NCI-H460 (cell line): ENCODE measurements at regions not wholly inside any gene's neighbourhood (a gene's known extent, or its start where the extent isn't known, plus 50 kb on each side); places are given as distances from the start of the nearest gene placed in this dataset.
"Not testable (repeated sequence)": the region's sequence is repeated elsewhere in the genome, so short reads cannot be mapped to it uniquely, and the experiment has no call there.

Experiments used
- DNase-seq: peaks from one replicate; pipeline ENCODE4 v3.0.0-alpha.2; 2016; ENCODE audit warnings: low read depth; ENCODE audit errors: extremely low read depth

DNA sequence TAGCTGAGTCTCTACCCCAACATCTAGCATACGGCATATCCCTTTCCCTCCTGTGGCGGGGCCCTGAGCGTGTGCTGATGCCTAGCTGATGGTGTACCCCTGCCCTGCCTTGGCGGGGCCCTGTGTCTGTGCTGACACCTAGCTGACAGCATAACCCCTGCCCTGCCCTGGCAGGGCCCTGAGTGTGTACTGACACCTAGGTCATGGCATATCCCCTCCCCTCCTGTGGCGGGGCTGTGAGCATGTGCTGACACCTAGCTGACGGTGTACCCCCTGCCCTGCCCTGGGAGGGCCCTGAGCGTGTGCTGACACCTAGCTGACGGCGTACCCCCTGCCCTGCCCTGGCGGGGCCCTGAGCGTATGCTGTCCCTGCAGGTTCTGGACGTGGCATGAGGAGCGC lies 414.0 kb upstream of the AMELY start:
- DNase-seq: no peak

DNA sequence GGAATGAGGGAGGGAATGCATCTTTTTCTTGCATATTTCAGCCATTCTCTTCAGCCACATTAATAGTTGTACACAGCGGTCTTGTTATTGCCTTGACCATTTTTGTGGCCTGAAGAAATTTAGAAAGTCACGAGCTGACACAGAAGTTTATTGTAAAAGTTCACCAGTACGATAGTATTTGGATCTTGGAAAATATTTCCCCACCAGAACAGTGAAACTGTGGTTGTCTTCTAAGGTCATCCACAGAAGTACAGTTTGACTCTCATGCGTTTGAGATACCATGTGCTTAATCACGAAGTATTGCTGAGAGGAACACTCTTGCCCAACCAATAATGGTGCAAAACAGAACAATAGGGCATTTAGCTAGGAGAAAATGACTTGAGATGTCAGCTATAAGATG lies 409.2 kb upstream of the AMELY start:
- DNase-seq: no peak

DNA sequence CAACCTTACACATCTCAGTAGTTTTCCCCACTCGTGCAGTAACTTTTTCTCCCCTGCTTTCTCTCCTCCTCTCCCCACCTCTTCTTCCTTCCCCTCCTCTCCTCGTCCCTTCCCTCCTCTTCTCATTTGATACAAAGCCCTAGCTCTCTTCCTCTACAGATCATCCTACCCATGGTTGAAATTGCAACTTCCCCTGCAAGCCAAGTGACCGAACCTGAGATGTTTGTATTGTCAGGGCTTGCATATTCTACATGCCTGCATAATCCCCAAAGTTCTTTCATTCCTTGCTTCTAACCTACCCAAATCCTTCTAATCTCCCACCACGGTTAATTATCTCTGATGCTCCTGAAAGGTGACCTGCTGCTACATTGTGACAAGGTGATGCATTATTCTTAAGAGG lies 408.6 kb upstream of the AMELY start:
- not testable (repeated sequence) for DNase-seq

DNA sequence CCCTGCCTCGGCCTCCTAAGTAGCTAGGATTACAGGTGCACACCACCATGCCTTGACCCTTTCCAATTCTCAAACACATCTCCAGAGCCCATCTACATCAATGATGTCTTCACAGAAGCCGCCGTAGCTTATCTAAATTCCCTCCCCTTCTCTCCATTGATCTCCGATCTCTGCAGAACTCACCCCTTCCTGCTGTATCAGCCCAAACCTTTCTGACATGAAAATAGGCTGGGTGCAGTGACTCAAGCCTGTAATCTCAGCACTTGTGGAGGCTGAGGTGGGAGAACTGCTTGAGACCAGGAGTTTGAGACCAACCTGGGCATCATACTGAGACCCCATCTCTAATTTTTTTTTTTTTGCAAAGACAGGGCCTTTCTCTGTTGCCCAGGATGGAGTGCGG lies 406.6 kb upstream of the AMELY start:
- no peak for DNase-seq

DNA sequence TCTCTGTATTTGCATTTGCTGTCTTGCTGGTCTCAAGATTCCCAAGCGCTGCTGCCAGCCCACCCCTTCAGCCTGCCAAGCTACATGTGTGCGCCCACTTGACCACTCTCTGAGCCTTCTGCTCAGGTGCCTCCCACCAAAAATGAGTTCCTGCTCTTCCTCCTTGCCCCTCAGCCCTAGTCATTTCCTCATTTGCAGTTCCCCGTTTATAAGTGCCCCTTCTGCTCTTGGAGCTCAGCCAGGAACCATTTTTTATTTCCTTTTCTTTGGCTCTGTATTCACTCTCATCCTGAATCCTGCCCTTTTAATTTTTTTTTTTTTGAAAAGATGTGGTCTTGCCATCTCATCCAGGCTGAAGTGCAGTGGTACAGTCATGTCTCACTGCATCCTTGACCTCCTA lies 406.0 kb upstream of the AMELY start:
- DNase-seq: no peak

DNA sequence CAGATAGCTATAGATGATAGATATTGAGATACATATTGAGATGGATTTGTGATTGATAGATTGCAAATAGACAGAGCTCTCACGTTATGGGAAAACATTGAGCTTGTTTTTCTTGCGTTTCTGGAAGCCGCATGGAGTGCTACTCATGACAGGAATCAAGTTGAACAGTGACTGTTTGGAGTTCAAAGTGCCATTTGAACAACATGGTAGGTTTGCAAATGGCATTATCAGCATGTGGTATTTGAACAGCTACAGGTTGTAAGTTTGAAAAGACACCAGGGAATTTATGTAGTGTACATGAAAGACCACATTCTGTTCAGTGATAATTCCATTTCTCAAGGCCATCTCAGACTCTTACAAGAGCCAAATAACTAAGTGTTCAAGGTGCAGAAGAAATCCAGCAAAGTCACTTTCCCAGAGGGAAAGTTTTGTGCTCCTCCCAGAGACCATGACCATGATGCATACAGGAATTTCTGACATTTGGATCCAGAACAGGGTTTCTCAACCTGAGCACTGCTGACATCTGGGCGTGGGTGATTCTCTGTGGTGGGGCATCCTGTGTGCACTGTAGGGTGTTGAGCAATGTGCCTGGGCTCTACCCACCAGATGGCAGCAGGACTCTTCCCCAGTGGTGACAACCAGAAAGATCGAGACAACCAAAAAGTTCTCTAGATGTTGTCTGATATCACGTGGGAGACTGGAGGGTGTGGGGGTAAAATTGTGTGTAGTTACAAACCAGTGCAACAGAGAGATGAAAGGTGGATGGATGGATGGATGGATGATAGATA lies 399.1 kb upstream of the AMELY start:
- DNase-seq: no peak

DNA sequence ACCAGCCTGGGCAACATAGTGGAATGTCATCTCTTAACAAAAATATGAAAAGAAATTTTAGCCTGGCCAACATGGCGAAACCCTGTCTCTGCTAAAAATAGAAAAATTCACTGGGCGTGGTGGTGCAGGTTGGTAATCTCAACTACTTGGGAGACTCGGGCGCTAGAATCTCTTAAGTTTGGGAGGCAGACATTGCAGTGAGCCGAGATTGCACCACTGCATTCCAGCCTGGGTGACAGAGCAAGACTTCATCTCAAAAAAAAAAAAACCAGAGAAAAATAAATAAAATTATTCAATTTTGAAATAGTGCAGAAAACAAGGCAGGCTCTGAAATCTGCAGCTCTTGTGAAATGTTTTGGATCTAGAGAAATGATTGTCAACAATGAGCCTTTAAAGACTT lies 397.3 kb upstream of the AMELY start:
- no peak for DNase-seq

DNA sequence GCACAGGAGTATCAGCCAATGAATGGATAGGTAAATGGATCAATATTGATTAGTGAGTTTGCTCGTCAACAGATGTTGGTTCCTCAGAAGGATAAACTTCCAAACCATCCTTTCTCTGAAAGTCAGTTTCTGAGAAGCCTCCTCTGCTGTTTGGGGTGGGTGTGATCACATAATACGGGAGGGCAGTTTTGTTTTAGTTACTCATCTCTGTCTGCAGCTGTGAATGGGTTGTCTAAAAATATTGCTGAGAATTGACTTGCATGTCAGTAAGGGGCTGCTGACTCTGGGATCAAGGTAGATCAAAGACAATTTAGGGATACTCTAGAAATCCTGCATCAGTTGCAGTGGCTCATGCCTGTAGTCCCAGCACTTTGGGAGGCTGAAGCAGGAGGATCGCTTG lies 390.8 kb upstream of the AMELY start:
- DNase-seq: no peak

DNA sequence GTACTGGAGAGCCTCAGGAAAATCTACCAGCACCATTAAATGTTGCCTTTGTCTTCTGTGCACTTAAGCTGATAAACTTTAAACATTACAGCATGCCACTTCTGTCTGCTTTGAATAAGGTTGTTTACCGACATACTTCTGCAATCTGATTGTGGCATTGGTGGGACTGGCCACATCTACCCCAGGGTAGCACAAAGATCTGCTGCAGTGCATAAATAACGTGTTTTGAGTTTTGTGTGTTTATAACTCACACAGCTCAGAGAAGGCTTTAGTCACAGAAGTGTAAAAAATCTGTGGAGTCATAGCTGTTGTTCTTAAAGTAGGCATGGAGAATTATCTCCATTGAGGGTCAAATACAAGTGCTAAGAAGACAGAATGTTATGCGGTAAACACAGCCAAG lies 388.4 kb upstream of the AMELY start:
- DNase-seq: no peak

DNA sequence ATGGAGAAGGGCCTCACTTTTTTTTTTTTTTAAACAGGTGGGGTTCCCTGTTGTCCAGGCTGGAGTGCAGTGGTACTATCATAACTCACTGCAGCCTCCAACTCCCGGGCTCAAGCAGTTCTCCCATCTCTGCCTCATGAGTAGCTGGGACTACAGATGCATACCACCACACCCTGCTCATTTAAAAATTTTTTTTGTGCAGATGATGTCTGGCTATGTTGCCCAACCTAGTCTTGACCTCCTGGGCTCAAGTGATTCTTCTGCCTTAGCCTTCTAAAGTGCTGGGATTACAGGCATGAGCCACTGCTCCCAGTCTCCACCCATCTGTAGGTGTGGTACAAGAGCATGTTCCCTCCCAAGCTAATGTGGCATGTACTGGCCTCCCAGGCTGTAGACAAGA lies 380.6 kb upstream of the AMELY start:
- DNase-seq: no peak

DNA sequence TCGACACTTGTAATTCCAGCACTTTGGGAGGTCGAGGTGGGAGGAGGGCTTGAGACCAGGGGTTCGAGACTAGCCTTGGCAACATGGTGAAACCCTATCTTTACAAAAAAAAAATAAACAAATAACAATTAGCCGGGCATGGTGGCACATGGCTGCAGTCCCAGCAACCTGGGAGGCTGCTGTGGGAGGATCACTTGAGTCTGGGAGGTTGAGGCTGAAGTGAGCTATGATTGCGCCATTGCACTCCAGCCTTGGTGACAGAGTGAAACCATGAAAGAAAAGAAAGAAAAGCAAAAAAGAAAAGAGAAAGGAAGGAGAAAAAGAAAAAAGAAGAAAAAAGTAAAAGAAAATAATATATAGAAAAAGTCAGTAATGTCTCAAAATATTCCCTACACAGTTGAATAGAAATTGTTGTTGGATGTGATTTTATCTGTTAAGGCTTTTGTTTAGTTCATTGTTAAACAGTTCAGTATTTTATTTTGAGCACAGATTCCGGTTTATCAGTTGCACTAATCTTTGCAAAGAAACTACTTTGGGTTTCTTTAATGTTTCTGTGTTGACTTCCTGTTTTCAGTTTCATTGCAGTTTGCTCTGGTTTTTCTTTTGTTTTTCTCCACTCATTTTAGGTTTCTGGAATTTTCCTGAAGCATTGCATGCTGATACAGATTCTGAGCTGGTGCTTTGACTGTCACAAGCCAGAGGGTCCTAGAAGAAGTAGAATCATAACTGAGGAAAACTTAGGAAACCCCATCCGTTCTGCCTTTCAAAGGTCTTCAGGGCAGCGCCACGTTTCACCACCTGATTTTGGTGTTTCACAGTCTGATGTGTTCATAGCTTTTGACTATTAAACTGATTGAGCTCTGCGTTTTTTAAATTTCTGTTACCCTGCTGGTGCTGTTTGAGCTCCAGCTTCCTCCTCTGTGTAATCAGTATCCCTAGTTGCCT lies 378.6 kb upstream of the AMELY start:
- no peak for DNase-seq

DNA sequence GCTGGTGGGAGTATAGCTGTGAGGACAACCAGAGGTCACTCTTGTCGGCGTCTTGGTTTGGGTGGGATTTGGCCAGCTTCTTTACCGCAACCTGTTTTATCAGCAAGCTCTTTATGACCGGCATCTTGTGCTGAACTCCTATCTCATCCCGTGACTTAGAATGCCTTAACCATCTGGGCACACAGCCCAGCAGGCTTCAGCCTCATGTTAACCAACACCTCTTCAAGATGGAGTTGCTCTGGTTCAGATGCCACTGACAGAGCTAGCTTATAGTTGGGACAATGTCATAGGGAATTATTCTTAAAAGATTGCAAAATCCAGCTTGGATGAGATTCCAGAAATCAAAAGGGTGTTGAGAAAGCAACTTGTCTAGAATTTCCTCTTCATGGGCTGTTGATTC lies 377.1 kb upstream of the AMELY start:
- DNase-seq: no peak

DNA sequence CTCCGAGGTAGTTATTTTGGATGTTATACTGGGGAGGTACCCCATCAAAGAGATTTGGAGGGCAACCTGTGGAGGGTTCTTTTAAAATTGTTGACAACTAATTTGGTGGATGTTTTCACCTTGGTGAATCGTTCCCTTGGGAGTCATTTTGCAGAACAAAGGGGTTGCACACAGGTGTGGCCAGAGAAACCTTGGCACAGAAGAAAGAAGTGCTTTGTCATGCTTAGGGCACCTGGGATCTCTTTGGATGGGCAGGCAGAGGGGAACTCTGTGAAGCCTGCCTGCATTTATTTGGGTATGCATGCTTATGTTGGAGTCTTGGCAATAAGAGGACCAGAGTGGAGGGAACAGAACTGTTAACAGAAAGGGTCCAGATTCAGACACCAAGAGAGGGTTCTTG lies 376.4 kb upstream of the AMELY start:
- not testable (repeated sequence) for DNase-seq

DNA sequence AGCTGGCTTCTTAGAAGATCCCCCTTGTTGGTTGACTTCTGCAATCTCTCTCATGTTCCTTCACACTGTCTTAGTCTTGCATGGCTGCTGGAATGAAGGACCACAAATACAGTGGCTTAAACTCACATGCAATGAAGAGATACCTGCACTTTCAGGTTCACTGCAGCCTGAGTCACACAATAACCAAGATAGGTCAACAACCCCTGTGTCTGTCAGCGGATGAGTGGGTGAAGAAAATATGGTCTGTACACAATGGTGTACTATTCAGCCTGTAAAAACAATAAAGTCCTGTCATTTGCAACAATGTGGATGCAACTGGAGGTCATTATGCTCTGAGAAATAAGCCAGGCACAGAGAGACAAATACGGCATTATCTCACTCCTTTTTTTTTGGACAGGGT lies 373.8 kb upstream of the AMELY start:
- DNase-seq: no peak

DNA sequence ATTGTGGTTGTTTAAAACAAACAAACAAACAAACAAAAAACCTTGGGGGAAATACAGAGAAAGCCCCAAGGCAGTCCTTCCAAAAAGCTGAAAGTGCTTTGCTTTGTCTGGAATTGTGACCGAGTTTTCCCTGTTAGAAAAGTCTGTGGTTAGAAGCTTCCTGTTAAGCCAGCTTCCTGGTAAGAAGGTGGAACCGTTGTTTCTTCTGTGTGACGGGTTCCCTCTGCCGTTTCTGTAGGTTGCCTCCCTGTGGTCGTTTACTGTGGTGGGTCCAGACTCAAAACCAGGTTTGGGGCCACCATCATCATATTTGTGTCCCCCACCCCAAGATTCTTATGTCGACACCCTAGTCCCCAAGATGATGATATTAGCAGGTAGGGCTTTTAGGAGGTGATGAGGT lies 371.4 kb upstream of the AMELY start:
- no peak for DNase-seq

DNA sequence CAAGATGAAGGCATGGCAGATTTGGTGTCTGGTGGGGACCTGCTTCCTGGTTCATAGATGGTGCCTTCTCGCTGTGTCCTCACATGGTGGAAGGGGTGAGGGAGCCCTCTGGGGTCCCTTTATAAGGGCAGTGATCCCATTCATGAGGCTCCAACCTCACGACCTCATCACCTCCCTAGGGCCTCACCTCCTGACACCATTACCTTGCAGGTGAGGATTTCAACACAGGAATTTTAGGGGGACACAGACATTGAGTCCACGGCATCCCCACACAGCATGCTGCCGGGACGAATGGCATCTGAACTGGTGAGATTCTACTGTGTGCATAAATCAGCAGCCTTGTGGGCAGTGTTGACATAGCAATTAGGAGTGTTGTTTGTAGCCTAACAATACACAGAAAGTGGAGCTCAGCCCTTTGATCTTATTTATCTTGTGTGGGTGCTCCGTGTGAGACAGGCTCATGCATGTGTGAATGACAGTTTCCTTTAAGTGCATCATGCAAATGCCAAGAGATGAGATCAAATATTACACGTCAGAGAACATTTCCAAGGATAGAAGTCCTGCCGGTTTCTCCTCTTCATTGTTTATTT lies 368.7 kb upstream of the AMELY start:
- DNase-seq: not testable (repeated sequence)

DNA sequence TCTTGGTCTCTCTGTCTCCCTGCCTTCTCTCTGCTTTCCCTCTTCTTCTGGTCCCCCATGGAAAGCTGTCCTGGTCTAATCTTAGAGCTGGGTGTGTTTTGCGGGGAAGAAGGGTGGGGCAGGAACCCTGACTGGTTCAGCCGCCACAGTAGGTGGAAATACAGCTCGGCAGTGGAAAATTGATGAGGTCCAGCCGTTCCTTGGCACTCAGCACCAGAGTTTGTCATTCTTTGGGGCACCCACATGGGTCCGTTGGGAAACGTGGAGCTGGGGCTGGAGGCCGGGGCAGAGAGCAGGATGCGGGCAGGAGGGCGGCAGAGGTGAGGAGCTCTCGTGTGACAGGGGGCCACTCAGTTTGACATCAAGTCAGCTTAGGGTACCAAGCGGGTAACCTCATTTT lies 364.2 kb upstream of the AMELY start:
- DNase-seq: no peak

DNA sequence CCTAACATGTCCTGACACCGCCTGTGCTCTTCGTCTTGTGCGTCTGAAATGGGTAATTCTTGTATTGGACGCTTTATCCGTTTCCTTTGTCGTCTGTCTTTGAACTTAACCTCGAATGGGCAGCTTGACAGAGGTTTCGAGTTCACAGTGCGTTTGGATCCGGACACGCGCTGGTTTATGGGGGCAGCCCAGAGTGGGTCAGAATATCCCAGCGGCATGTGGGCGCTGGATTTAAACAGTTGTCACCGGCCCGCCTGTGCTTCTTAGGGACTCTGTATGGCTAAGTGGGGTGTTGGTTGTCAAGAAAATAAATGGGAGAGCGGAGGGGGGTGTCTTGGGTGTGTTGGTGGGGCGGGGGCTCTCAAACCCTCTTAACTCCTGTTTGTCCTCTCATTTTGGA lies 363.5 kb upstream of the AMELY start:
- no peak for DNase-seq

DNA sequence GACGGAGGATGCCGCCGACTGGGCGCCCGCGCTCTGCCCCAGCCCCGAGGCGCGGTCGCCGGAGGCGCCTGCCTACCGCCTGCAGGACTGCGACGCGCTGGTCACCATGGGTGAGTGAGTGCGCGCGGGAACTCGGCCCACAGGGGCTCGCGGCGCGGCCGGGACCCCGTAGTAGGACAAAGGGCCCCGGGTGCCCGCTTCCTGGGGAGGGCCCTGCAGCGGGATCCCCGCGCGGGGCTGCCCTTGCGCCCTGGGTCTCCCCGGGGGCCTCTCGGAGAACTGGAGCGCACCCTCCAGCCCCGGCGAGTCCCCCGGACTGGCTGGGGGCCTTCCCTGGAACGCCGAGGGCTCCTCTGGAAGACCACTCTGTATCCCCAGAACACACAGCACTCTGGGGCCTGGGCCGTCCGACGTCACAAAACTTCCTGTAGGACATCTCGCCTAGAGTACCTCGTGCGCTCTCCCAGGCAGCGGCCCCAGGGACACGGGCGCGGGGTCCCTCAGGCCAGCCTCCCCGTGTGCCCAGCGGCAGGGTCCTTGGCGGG lies 362.9 kb upstream of the AMELY start:
- peak; percentile 17 for DNase-seq

DNA sequence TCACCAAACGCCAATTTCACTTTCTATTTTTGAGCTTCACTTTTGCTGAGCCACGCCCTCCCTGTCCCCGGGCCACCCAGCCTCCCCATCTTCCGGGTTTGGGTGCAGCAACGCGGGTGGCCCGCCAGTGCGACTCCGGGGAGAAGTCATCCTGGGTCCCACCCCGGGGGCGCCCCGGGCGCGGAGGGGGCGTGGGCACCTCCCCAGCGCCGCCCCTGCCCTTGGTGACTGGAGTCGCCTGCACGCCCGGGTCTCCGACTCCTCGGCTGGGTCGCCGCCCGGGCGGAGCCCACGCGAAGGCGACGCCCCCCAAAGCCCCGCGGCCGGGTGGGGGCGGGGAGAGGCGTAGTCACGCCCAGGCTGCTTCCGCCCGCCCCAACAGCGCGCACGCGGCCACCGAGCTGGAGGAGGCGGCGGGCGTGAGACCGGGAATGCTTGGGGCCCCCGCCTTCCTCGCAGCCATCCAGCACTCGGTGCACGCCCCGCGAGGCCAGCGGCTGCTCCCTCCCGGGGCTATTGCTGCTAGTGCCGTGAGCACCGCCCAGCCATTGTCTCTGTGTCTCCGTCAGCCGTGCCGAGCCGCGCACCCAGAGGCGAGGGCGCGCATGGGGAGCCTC lies 362.1 kb upstream of the AMELY start:
- DNase-seq: peak; percentile 70
